ENCODE measurements at regions not wholly inside any gene's neighbourhood (a gene's known extent, or its start where the extent isn't known, plus 50 kb on each side); places are given as distances from the start of the nearest gene placed in this dataset.

DNA sequence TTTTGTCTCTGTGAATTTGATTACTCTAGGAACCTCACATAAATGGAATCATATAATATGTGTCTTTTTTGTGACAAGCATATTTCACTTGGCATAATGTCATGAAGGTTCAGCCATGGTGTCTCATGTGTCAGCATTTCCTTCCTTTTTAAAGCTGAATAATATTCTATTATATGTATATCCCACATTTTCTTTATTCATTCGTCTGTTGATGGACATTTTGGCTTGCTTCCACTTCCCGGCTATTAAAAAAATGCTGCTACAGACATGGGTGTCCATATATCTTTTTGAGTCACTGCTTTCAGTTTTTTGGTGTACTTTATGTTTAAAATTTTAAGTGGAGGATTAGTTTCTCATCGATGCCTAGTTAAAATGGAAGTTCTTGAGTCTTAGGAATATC, 59.8 kb upstream of the C5orf63 start:
- no peak for TF ChIP-seq CTCF (IDR thresholded peaks at IDR 0.05)

DNA sequence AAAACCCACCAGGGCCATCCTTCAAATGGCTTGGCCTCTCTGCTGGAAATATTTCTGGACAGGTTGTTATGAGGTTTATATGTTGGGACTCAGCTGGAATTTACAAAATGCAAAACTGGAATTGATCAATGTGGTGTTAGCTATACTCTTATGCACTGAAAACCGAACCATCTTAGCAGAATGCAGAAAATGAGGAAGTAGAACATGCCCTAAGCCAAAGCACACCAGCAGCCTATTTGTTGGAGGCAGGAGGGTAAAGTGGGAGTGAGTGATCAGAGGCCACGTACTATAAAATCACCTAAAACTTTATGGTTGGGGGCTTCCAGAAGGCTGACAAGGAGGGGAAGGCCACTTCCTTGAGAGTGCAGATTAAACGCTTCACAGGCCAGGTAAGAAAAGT, 63.6 kb upstream of the C5orf63 start:
- TF ChIP-seq CTCF (IDR thresholded peaks at IDR 0.05): no peak

DNA sequence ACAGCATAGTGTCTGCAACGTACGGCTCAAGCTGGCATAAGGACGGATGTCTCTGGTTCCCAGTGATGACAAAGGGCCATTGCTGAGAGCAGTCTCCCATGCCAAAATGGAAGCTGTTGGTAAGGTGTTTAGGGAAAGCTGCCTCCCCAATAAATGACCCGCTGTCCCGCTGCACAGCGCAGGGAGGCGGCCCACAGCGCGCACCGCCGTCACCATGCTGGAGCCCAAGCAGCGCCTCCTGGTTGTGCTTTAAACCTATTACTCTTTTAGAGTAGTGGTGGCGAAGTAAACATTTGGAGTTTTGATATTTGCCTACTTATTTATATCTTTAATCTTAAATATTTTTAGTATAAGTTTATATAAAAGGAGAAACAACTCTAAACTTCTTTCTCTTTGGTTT, 70.4 kb upstream of the C5orf63 start:
- no peak for TF ChIP-seq CTCF (IDR thresholded peaks at IDR 0.05)

GRCh38 chr5:127153031-127153430, 79.7 kb upstream of the C5orf63 start:
- TF ChIP-seq CTCF (IDR thresholded peaks at IDR 0.05): no peak

GRCh38 chr5:127153521-127153920, 80.2 kb upstream of the C5orf63 start:
- no peak for TF ChIP-seq CTCF (IDR thresholded peaks at IDR 0.05)

DNA sequence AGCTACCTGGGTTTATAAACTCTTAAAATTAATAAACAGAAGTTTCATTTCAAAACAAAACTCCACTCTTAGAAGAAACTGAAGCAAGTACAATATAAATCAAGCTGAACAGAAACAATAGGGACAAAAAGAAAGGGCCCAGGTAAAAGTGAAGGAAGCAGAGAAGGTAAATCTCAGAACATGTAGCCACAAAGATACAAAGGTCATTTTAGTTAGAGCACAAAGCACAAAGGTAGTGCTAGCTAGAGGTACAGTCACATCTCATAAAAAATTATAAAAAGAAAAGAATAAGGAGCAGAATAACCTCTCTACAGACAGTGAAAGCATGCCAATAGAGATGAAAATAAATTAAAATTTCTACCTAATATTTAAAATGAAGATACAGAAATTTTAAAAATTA, 90.4 kb upstream of the C5orf63 start:
- no peak for TF ChIP-seq CTCF (IDR thresholded peaks at IDR 0.05)

DNA sequence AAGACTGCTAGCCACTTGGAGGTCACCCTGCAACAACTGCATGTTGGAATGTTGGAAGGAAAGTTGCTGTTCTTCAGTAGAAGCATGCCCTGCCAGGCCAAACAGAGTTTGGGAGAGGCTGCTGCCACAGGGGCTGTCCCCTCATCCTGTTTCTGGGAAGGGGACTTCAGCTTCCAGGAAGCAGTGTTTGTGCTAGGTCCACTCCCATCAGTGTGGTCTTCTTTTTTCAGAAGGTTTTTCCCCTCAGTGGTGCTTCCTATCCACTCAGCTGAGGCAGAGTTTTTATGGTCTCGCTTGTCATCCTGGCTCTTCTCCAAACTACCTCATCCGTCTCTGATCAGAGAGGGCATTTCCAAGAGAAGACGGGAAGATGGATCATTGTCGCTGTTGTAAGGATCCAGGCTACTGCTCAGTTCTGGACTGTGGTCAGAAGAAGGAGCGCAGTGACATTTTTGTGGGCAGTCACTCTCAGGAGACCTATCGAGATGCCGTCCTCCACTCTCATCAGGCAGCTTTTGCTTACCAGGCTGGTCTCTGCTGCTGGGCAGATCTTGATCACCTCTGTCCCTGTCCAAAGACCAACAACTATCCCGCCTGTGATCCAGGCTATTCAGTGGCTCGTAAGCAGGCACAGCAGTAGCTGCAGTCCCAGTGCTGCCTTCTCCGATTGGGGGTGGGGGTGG, 97.8 kb upstream of the C5orf63 start:
- no peak for TF ChIP-seq CTCF (IDR thresholded peaks at IDR 0.05)

- TF ChIP-seq CTCF (IDR thresholded peaks at IDR 0.05): no peak
These were observed 103.5 kb upstream of the C5orf63 start for GRCh38 chr5:127176769-127177168.

All from LNCAP (cell line).